Activated CD4-positive, alpha-beta T cell treated with anti-CD3 and anti-CD28 coated beads, Interleukin-2, amount 10 ng/mL, durations not matched to agents 7 days and 5 days (primary cell): ENCODE measurements at regions not wholly inside any gene's neighbourhood (a gene's known extent, or its start where the extent isn't known, plus 50 kb on each side); places are given as distances from the start of the nearest gene placed in this dataset.
A peak's percentile ranks its signal among the peaks of the same experiment; 100 is the strongest.

Experiments
- CTCF ChIA-PET: fragments of 350-600 bp; sonication (Branson Sonifier 250); formaldehyde crosslinking; loops from one replicate; lab custom pipeline; 2021; ENCODE audit warnings: antibody characterized with exemption; lab: Charles Lee
- POLR2A ChIA-PET: fragments of 350-600 bp; sonication (Branson Sonifier 250); formaldehyde crosslinking; loops from one replicate; lab custom pipeline; 2021; ENCODE audit warnings: antibody characterized with exemption; lab: Charles Lee
- DNase-seq: peaks from one replicate; pipeline ENCODE4 v3.0.0-alpha.2; 2020
- H3K27ac Mint-ChIP-seq: one replicate; pipeline ENCODE4 v1.8.0; 2021; ENCODE audit warnings: mild to moderate bottlenecking, moderate library complexity, mixed read lengths
- H3K27me3 Mint-ChIP-seq: one replicate; pipeline ENCODE4 v1.8.0; 2021; ENCODE audit warnings: mixed read lengths
- H3K36me3 Mint-ChIP-seq: one replicate; pipeline ENCODE4 v1.8.0; 2021; ENCODE audit warnings: low read depth, mixed read lengths
- H3K4me1 Mint-ChIP-seq: one replicate; pipeline ENCODE4 v1.8.0; 2021; ENCODE audit warnings: mixed read lengths
- H3K4me3 Mint-ChIP-seq: one replicate; pipeline ENCODE4 v1.8.0; 2021; ENCODE audit warnings: mild to moderate bottlenecking, moderate library complexity, mixed read lengths
- H3K9me3 Mint-ChIP-seq: one replicate; pipeline ENCODE4 v1.8.0; 2021; ENCODE audit warnings: mixed read lengths

DNA sequence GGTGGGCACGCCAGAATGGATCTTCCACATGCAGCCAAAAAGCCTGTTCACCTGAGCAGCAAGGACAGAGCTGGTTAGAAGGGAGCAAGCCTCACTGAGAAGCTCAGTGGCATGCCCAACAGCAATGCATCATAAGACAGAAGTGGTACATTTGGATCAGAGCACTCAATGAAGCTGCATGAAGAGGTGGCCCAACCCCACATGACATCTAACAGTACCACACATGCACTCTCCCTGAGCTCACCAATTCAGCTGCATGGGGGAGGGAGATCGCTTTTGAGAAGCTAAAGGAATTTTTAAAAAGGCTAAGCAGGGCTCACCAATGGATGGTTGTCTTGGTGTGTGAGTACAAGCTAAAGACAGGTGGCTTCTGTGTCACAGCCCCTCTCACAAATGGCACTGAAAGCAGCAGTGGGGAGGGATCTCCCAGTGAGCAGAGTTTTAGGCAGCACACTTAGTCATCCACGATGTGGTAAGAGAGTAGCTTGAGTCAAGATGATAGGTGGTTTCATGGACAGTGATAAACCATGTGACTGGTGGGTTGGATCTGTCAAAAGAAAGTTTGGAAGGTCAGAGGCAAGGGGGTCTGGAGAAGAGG is 166.6 kb upstream of the TAB2 start:
- CTCF ChIA-PET, result interaction anchor here (0.7 to 1.9 kb wide), 11 partner anchors 11 to 174 kb away, joined by 3 to 4 read pairs (median 3); no protein-coding TSS in a partner anchor
- Mint-ChIP-seq H3K4me3 (no peak overlapping the region), H3K9me3 (peaks cover 40% of the 10 kb centered on the region), H3K4me1 (peaks cover 86% of the 10 kb centered on the region), H3K27me3 (no peaks in the 10 kb centered on the region), H3K27ac (peak overlapping the region; percentile 32), H3K36me3 (peaks cover 60% of the 10 kb centered on the region)
- POLR2A ChIA-PET, result interaction anchor here (0.7 to 1.1 kb wide), 2 partner anchors 11 to 166 kb away, joined by 3 to 4 read pairs; no protein-coding TSS in a partner anchor
- no peak for DNase-seq

DNA sequence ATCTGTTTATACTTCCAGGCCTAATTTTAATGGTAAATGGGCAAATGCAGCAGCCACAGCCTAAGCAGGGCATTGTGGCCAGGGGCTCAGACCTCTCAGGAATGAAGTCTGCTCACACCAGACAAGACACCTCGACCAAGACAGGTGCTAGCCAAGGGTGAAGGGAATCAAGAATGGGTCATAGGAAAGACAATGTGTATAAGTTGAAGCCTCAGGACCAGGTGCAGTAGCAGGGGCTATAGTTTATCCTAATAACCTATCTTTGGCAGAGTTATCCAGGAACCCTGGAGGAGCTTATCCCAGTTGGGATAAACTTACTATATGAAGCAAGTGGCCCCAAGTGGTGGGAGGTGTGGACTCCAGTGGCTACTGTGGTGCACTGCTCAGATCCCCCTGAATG is 165.0 kb upstream of the TAB2 start:
- CTCF ChIA-PET, result interaction anchor here (0.6 to 3.7 kb wide), 10 partner anchors 10 to 109 kb away, joined by 3 to 20 read pairs (median 4); no protein-coding TSS in a partner anchor
- H3K9me3 Mint-ChIP-seq, result peaks cover 34% of the 10 kb centered on the region
- H3K27me3 Mint-ChIP-seq, result no peaks in the 10 kb centered on the region
- H3K4me3 Mint-ChIP-seq, result no peak overlapping the region
- H3K36me3 Mint-ChIP-seq, result peaks cover 52% of the 10 kb centered on the region
- no peak for DNase-seq
- POLR2A ChIA-PET, result interaction anchor here (0.6 kb wide), 1 partner anchor 331 kb away, joined by 4 read pairs; no protein-coding TSS in a partner anchor
- no peak overlapping the region for H3K27ac Mint-ChIP-seq
- H3K4me1 Mint-ChIP-seq, result peaks cover 71% of the 10 kb centered on the region

DNA sequence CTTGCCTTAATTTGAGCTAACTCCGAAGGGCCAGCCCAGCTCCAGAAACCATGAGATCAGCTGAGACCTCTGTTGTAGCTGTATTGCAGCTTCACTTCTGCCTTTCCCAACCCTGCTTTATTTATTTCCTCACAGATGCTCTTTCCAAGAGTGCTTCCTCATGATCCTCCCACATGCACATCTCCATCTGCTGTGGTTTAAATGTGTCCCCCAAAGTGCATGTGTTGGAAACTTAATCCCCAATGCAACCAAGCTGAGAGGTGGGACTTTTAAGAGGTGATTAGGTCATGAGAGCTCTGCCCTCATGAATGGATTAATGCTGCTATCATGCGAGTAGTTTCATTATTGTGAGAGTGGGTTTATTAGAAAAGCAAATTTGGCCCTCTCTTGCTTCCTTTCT is 164.4 kb upstream of the TAB2 start:
- DNase-seq, result no peak
- H3K27me3 Mint-ChIP-seq, result no peaks in the 10 kb centered on the region
- peaks cover 66% of the 10 kb centered on the region for H3K4me1 Mint-ChIP-seq
- H3K27ac Mint-ChIP-seq, result peak overlapping the region; percentile 80
- ChIA-PET CTCF (interaction anchor here (0.6 to 3.7 kb wide), 10 partner anchors 11 to 279 kb away, joined by 3 to 20 read pairs (median 4); no protein-coding TSS in a partner anchor), POLR2A (no interaction called here)
- no peak overlapping the region for H3K4me3 Mint-ChIP-seq
- H3K36me3 Mint-ChIP-seq, result peaks cover 58% of the 10 kb centered on the region
- peaks cover 37% of the 10 kb centered on the region for H3K9me3 Mint-ChIP-seq

DNA sequence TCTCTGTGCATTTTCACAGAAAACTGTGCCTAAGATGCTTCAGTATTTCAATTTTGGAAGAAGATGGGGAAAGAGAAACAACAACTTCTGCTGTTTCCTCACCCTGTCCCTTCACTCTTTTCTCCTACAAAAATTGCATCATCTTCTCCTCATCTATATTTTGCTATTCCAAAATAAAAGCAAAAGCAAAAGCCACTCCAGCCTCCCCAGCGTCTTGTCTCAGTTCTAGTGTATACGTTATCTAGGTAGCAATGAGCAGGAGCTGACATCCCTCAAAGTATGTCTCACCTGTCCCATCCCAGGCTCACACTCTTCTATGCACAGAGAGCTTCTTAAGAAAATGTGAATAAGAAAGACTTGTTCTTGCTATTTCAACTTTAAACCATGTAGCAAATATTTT is 163.8 kb upstream of the TAB2 start:
- Mint-ChIP-seq H3K4me3 (no peak overlapping the region), H3K27me3 (no peaks in the 10 kb centered on the region), H3K27ac (peak overlapping the region; percentile 80), H3K9me3 (peaks cover 39% of the 10 kb centered on the region), H3K4me1 (peaks cover 60% of the 10 kb centered on the region), H3K36me3 (peaks cover 61% of the 10 kb centered on the region)
- POLR2A ChIA-PET, result interaction anchor here (0.7 kb wide), 1 partner anchor 180 kb away, joined by 3 read pairs; no protein-coding TSS in a partner anchor
- CTCF ChIA-PET, result interaction anchor here (0.6 to 3.7 kb wide), 9 partner anchors 11 to 399 kb away, joined by 3 to 20 read pairs (median 4); no protein-coding TSS in a partner anchor
- no peak for DNase-seq

DNA sequence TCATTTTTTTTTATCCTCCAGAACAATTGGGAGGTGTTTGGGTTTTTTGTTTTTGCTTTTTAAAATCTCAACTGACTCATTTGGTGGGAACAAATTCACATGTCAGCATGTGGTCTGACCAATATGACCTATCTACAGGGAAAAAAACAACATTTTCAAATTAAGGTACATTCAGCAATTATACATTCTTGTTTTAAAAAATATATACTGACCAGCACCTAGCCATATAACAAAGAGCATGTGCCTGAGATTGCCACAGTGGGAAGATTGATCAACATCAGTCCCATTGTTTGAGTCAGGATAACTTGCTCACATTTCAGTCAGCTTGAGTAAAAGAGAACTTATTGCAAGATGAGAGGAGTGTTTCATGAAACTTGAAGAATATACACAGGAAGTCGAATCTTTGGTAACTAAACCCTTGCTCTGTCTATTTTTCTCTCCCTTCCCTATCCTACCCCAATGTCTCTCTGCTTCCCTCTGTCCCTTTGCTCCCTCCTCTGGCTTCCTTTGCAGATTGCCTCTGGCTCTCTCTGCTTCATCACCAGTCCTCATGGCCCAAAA is 163.2 kb upstream of the TAB2 start:
- H3K27me3 Mint-ChIP-seq, result no peaks in the 10 kb centered on the region
- H3K27ac Mint-ChIP-seq, result peak overlapping the region; percentile 80
- CTCF ChIA-PET, result interaction anchor here (0.6 to 3.7 kb wide), 11 partner anchors 10 to 398 kb away, joined by 3 to 20 read pairs (median 4); no protein-coding TSS in a partner anchor
- POLR2A ChIA-PET, result no interaction called here
- H3K4me3 Mint-ChIP-seq, result peak overlapping the region; percentile 19
- DNase-seq, result no peak
- peaks cover 53% of the 10 kb centered on the region for H3K4me1 Mint-ChIP-seq
- H3K9me3 Mint-ChIP-seq, result peaks cover 38% of the 10 kb centered on the region
- peaks cover 60% of the 10 kb centered on the region for H3K36me3 Mint-ChIP-seq

DNA sequence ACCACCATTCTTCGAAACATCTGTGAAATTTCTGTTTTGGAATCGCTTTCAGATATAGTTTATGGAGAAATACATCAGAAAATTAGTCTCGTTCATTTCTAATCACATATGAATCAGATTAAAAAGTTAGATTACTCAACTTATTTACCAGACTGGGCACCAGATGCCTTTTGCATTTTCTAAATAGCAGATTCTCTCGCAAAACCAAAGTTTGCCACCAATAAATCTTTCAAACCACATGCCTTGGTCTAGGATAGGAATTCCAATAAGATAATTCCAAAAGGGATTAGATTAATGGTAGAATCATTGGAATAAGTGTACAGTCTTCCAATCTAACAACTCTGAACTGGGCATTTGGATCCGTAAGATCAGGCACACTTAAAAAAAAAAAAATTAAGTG is 160.4 kb upstream of the TAB2 start:
- H3K4me3 Mint-ChIP-seq, result no peak overlapping the region
- no peak overlapping the region for H3K27ac Mint-ChIP-seq
- peaks cover 29% of the 10 kb centered on the region for H3K9me3 Mint-ChIP-seq
- ChIA-PET POLR2A (no interaction called here), CTCF (interaction anchor here (0.5 kb wide), 1 partner anchor 17 kb away, joined by 3 read pairs; no protein-coding TSS in a partner anchor)
- H3K4me1 Mint-ChIP-seq, result peaks cover 28% of the 10 kb centered on the region
- peaks cover 43% of the 10 kb centered on the region for H3K36me3 Mint-ChIP-seq
- DNase-seq, result no peak
- no peaks in the 10 kb centered on the region for H3K27me3 Mint-ChIP-seq

DNA sequence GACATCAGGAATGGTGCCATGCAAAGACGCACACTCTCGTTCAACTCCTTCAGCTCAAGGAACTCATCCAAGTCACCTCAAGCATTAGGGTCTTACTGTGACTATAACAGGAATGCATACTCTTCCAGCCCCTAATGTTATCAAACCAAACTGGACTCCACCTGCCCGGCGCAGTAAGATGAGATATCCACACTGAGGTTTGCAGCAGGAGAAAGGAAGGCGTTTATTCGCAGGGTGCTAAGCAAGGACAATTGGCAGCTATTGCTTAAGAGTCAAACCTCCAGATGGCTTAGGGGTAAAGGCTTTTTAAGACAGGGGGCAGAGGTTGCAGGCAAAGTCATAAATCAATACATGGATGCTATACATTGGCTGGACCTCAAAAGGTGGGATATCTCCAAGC is 159.4 kb upstream of the TAB2 start:
- Mint-ChIP-seq H3K4me1 (peaks cover 20% of the 10 kb centered on the region), H3K27me3 (no peaks in the 10 kb centered on the region), H3K36me3 (peaks cover 45% of the 10 kb centered on the region), H3K9me3 (peaks cover 31% of the 10 kb centered on the region), H3K4me3 (no peak overlapping the region), H3K27ac (no peak overlapping the region)
- ChIA-PET CTCF (interaction anchor here (0.9 to 1.5 kb wide), 5 partner anchors 9 to 62 kb away, joined by 3 to 5 read pairs (median 4); no protein-coding TSS in a partner anchor), POLR2A (no interaction called here)
- DNase-seq, result no peak

DNA sequence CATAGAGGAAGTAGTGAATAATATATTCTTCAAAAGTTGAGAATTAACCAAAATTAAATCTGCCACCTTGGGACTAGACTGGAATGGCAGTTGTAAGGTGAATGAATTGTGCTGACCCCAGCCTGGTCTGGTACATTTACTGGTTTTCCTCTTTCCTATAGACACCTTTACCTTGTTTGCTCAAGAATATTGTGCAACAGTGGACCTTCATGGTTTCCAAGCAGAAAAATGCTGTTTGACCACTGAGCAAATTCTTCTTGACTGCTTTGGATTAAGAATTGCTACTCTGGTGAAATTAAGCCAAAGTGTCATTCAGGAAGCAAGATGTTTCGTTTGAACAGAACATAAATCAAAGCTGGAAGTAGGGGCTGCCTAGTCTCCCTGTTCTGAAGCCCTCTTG is 156.6 kb upstream of the TAB2 start:
- peaks cover 35% of the 10 kb centered on the region for H3K36me3 Mint-ChIP-seq
- peaks cover 8% of the 10 kb centered on the region for H3K4me1 Mint-ChIP-seq
- ChIA-PET POLR2A (no interaction called here), CTCF (no interaction called here)
- no peak overlapping the region for H3K4me3 Mint-ChIP-seq
- no peak for DNase-seq
- H3K27me3 Mint-ChIP-seq, result no peaks in the 10 kb centered on the region
- H3K9me3 Mint-ChIP-seq, result peaks cover 20% of the 10 kb centered on the region
- H3K27ac Mint-ChIP-seq, result no peak overlapping the region

DNA sequence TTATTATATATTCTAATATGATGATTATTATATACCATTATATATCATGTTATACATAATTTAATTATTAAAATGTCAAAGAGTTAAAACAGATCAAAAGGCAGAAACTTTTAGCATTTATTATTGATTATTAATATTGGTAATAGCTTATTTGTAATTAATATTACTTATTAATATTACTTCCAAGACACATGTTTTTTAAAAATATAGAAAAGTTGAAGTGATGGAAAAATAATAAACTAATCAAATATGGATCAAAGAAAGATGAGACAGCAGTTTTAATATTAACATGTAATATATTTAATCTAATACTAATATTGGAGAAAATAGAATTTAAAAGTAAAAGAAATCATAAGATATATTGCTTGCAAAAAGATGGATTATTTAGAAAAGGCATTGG is 154.6 kb upstream of the TAB2 start:
- CTCF ChIA-PET, result interaction anchor here (1.1 to 3.5 kb wide), 5 partner anchors 9 to 86 kb away, joined by 3 to 20 read pairs (median 4); no protein-coding TSS in a partner anchor
- no peaks in the 10 kb centered on the region for H3K27me3 Mint-ChIP-seq
- DNase-seq, result no peak
- peaks cover 17% of the 10 kb centered on the region for H3K9me3 Mint-ChIP-seq
- H3K4me1 Mint-ChIP-seq, result peaks cover 20% of the 10 kb centered on the region
- no peak overlapping the region for H3K27ac Mint-ChIP-seq
- no peak overlapping the region for H3K4me3 Mint-ChIP-seq
- POLR2A ChIA-PET, result no interaction called here
- H3K36me3 Mint-ChIP-seq, result peaks cover 30% of the 10 kb centered on the region

DNA sequence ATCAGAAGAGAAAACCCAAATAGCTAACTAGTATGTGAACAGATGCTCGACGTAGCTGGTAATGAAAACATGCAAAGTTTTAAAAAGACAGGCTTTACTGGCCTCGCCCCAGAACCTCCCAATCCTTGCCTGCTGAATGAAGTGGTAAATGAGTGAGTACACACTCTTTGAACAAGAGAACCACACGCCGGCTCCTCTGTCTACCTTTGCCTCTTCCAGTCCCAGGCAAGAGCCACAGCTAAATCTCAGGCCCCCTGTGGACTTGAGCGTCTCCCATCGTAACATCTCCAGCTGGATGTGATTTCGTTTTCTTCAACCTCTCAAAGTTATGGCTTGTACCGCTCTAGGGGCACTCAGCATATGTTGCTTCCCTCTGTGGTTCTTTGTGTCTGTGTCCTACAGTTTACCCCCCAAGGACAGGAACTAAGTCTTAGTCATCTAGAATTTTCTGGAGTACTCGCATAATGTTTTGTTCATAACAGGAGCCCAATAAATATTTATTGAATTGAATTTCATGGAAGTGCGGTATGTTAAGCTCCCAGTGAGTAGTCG is 153.2 kb upstream of the TAB2 start:
- H3K36me3 Mint-ChIP-seq, result peaks cover 30% of the 10 kb centered on the region
- H3K9me3 Mint-ChIP-seq, result peaks cover 18% of the 10 kb centered on the region
- no peaks in the 10 kb centered on the region for H3K27me3 Mint-ChIP-seq
- no peak overlapping the region for H3K4me3 Mint-ChIP-seq
- ChIA-PET CTCF (interaction anchor here (0.6 to 3.5 kb wide), 10 partner anchors 11 to 592 kb away, joined by 3 to 20 read pairs (median 4); no protein-coding TSS in a partner anchor), POLR2A (no interaction called here)
- H3K27ac Mint-ChIP-seq, result no peak overlapping the region
- DNase-seq, result no peak
- H3K4me1 Mint-ChIP-seq, result peaks cover 30% of the 10 kb centered on the region

DNA sequence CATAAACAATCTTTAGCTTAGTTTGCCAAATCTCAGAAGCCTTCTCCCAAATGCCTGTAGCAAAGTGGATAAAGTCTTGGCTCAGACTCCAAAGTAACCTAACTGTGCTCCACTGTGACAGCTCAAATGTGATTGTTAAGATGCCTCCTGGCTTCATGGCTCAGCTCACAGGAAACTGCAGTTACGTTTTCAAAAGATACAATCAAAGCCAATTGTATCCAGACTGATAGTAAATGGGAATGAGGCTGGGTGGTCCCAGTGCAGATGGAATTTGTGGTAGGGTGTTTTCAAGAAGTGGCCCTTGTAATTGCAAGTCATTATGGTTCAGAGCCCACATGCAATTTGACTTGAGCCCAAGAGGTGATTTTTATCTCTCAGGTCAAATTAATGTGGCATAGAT is 151.2 kb upstream of the TAB2 start:
- H3K4me3 Mint-ChIP-seq, result no peak overlapping the region
- POLR2A ChIA-PET, result no interaction called here
- H3K4me1 Mint-ChIP-seq, result peaks cover 43% of the 10 kb centered on the region
- DNase-seq, result no peak
- H3K9me3 Mint-ChIP-seq, result peaks cover 24% of the 10 kb centered on the region
- peak overlapping the region; percentile 22 for H3K27ac Mint-ChIP-seq
- H3K27me3 Mint-ChIP-seq, result no peaks in the 10 kb centered on the region
- CTCF ChIA-PET, result interaction anchor here (0.7 to 3.5 kb wide), 4 partner anchors 8 to 556 kb away, joined by 3 to 20 read pairs (median 4); no protein-coding TSS in a partner anchor
- H3K36me3 Mint-ChIP-seq, result peaks cover 43% of the 10 kb centered on the region

DNA sequence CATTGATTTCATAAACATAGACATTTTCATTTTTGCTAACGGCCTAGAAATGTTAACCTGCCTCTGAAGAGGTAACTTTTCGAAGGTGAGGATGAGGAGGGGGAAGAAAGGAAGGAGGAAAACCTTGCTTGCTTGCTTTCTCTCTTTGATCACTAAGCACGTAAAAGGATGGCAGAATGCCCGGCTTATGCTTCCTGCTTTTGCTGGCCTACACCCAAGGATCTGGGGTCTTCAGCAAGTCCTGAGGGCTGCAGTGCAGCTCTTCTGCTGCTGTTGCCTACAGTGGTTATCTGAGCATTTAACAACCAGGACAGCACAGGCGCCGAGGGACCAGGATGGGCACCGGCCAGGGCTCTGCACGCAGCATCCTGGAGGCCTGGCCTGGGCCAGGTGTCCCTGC is 150.8 kb upstream of the TAB2 start:
- H3K36me3 Mint-ChIP-seq, result peaks cover 44% of the 10 kb centered on the region
- peak overlapping the region; percentile 22 for H3K27ac Mint-ChIP-seq
- CTCF ChIA-PET, result interaction anchor here (1.1 to 1.4 kb wide), 3 partner anchors 8 to 16 kb away, joined by 3 to 4 read pairs (median 4); no protein-coding TSS in a partner anchor
- POLR2A ChIA-PET, result no interaction called here
- peaks cover 43% of the 10 kb centered on the region for H3K4me1 Mint-ChIP-seq
- peaks cover 24% of the 10 kb centered on the region for H3K9me3 Mint-ChIP-seq
- H3K27me3 Mint-ChIP-seq, result no peaks in the 10 kb centered on the region
- no peak for DNase-seq
- no peak overlapping the region for H3K4me3 Mint-ChIP-seq
